Activated CD4-positive, alpha-beta memory T cell treated with anti-CD3 and anti-CD28 coated beads for 36 hours (primary cell): ENCODE measurements at regions not wholly inside any gene's neighbourhood (a gene's known extent, or its start where the extent isn't known, plus 50 kb on each side); places are given as distances from the start of the nearest gene placed in this dataset.

Experiments
- CTCF ChIA-PET: fragments of 350-600 bp; sonication (Branson Sonifier 250); formaldehyde crosslinking; loops from one replicate; lab custom pipeline; 2021; ENCODE audit warnings: antibody characterized with exemption, inconsistent platforms; lab: Charles Lee
- POLR2A ChIA-PET: fragments of 350-600 bp; sonication (Branson Sonifier 250); formaldehyde crosslinking; loops from one replicate; lab custom pipeline; 2021; ENCODE audit warnings: antibody characterized with exemption; lab: Charles Lee
- DNase-seq: peaks from one replicate; pipeline ENCODE4 v3.0.0-alpha.2; 2020
- H3K27ac Mint-ChIP-seq: one replicate; pipeline ENCODE4 v1.8.0; 2021; ENCODE audit warnings: mixed read lengths
- H3K27me3 Mint-ChIP-seq: one replicate; pipeline ENCODE4 v1.8.0; 2021; ENCODE audit warnings: mixed read lengths
- H3K36me3 Mint-ChIP-seq: one replicate; pipeline ENCODE4 v1.8.0; 2021; ENCODE audit warnings: mixed read lengths
- H3K4me1 Mint-ChIP-seq: one replicate; pipeline ENCODE4 v1.8.0; 2021; ENCODE audit warnings: low read depth, mixed read lengths
- H3K4me3 Mint-ChIP-seq: one replicate; pipeline ENCODE4 v1.8.0; 2021; ENCODE audit warnings: mild to moderate bottlenecking, mixed read lengths
- H3K9me3 Mint-ChIP-seq: one replicate; pipeline ENCODE4 v1.8.0; 2021; ENCODE audit warnings: mixed read lengths
- intact Hi-C: fragments of 100-400 bp; cut with micrococcal nuclease; formaldehyde crosslinking; loops from one replicate; pipeline ENCODE4 v1.15.1; 2023

DNA sequence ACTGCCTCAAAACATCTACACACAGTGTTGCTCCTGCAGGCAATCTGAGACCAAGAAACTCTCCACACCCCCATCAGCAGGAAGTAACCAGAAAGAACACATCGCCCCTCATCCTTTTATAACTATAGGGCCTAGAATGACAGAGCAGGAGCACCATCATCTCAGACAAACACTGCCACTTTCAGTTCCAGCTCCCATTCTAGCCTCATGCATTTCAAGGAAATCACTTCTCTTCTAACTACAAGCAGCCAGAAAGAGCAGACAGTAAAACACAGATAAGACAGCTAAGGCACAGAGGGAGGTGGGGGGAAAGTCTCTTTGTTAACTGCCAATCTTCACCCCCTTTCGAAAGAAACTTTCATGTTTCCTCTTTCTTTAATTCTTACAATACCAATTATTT is 102.6 kb upstream of the TENT5D start:
- no peaks in the 10 kb centered on the region for H3K27me3 Mint-ChIP-seq
- H3K9me3 Mint-ChIP-seq, result peaks cover 10% of the 10 kb centered on the region
- no peak overlapping the region for H3K27ac Mint-ChIP-seq
- intact Hi-C loops, result no loop called here
- no peak for DNase-seq
- H3K4me1 Mint-ChIP-seq, result no peaks in the 10 kb centered on the region
- POLR2A ChIA-PET, result no interaction called here
- CTCF ChIA-PET, result no interaction called here
- no peak overlapping the region for H3K4me3 Mint-ChIP-seq
- H3K36me3 Mint-ChIP-seq, result no peaks in the 10 kb centered on the region

DNA sequence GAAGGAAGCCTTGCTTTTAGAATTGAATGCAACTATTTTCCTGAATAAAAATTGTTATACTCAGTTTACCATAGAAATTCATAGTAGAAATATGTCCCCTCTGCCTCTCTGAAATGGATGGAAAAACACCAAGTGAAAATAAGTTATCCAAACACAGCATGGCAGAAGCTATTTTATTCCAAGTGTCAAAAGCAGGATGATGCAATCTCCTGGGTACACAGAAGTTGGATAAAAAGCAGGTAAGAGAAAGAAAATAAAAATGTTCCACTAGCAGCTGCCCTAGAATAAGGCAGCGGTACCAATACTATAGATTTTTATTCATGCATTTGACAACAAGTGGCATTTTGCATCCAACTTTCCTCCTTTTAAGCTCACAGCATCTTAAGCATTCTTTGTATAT is 89.0 kb upstream of the TENT5D start:
- Mint-ChIP-seq H3K4me1 (no peaks in the 10 kb centered on the region), H3K4me3 (no peak overlapping the region), H3K27ac (no peak overlapping the region), H3K36me3 (no peaks in the 10 kb centered on the region), H3K27me3 (no peaks in the 10 kb centered on the region), H3K9me3 (no peaks in the 10 kb centered on the region)
- POLR2A ChIA-PET, result no interaction called here
- CTCF ChIA-PET, result no interaction called here
- no peak for DNase-seq
- intact Hi-C loops, result no loop called here

DNA sequence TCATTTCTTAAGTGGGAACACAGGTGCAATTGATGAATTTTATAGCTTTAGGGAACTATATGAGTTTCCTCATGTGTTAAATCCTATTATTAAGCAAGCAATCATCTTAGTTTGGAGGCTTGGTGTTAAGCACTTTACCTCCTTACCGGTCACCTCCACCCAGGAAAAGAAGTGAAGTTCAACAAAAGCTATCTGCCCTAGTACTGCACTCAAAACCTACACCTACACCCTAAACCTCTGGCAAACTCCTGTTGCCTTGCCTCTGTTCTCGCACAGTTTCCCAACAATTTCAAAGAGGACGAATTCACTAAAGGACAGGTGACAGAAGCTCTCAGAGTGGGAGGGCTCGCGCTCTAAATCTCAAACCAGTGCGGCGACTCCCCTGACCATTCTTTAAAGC is 85.7 kb upstream of the TENT5D start:
- intact Hi-C loops, result no loop called here
- H3K4me1 Mint-ChIP-seq, result no peaks in the 10 kb centered on the region
- DNase-seq, result no peak
- no peaks in the 10 kb centered on the region for H3K27me3 Mint-ChIP-seq
- no peaks in the 10 kb centered on the region for H3K36me3 Mint-ChIP-seq
- H3K27ac Mint-ChIP-seq, result no peak overlapping the region
- H3K4me3 Mint-ChIP-seq, result no peak overlapping the region
- ChIA-PET POLR2A (no interaction called here), CTCF (no interaction called here)
- no peaks in the 10 kb centered on the region for H3K9me3 Mint-ChIP-seq

DNA sequence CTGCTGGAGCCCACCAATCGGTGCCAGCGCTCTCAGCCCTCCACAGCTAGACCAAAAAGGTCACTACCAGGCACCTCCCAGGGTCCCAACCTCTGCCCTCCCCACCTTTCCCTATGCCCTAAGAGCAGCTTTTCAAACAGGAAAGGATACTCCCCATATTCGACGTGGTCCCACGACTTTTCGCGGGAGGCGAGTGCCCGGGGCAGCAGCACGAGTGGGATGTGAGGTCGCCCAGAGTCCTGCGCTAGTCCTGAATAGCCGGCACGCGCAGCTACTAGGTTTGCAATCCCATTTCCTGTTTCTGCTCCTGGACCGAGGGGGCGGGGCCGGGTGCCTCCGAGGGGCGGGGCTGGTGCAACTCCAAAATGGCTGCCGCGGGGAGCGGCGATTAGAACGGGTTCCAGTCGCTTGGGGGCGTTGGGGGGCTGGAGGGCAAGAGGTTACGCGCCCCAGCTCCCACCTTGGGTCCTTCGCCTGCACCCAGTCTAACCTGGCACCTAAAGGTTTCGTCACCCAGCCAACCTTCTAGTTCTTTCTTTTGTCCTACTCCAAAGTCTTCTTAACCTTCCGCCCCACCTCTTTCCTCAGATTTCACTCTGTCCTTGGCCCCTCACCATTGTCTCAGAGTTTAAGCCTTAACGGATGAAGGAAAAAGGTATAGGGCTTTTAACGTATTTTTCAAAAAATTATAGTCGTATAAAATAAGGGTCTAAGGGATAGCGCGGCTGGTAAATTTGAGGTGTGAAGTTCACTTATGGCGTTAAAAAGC is 85.0 kb upstream of the TENT5D start:
- DNase-seq, result peak; percentile 8
- Mint-ChIP-seq H3K4me3 (no peak overlapping the region), H3K27ac (no peak overlapping the region), H3K36me3 (no peaks in the 10 kb centered on the region), H3K27me3 (no peaks in the 10 kb centered on the region), H3K4me1 (no peaks in the 10 kb centered on the region), H3K9me3 (no peaks in the 10 kb centered on the region)
- CTCF ChIA-PET, result no interaction called here
- POLR2A ChIA-PET, result no interaction called here
- intact Hi-C loops, result no loop called here

DNA sequence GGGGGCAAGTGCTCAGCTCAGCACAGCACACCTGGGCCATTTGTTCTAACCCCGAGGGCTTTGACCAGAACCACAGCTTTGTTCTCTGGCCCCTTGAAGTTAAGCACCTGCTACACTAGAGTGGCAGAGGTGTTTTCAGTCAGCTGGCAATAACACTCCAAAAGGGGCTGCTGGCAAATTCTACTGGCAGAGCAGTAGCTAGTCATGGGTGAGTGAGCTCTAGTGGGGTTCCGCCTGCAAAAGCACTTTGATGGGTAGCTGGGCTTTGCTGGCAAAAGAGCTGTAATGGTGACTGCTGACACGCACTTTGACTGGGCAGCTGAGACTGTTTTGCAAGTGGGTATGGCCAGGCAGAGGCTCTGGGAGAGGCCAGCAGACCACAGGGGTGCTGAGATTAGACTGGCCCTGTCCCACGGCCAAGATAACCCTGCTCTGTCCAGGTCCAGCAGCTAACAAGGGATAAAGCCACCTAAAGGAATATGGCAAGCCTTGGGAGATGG is 65.2 kb upstream of the TENT5D start:
- ChIA-PET POLR2A (no interaction called here), CTCF (no interaction called here)
- no peak for DNase-seq
- Mint-ChIP-seq H3K4me3 (no peak overlapping the region), H3K4me1 (no peaks in the 10 kb centered on the region), H3K27ac (no peak overlapping the region), H3K9me3 (no peaks in the 10 kb centered on the region), H3K36me3 (no peaks in the 10 kb centered on the region), H3K27me3 (no peaks in the 10 kb centered on the region)
- intact Hi-C loops, result no loop called here
